NCI-H460 (cell line): ENCODE measurements at regions not wholly inside any gene's neighbourhood (a gene's known extent, or its start where the extent isn't known, plus 50 kb on each side); places are given as distances from the start of the nearest gene placed in this dataset.

Experiments used
- DNase-seq: peaks from one replicate; pipeline ENCODE4 v3.0.0-alpha.2; 2016; ENCODE audit warnings: low read depth; ENCODE audit errors: extremely low read depth

DNA sequence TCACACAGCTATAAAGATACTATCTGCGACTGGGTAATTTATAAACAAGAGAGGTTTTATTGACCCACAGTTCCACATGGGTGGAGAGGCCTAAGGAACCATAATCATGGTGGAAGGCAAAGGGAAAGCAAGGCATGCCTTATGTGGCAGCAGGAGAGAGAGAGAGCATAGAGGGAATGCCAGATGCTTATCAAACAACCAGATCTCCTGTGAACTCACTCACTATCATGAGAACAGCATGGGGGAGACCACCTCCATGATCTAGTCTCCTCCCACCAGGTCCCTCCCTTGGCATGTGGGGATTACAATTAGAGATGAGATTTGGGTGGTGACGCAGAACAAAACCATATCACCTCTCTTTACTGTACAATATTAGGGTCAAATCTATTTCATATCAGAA is 1101.6 kb upstream of the RAG2 start:
- no peak for DNase-seq

DNA sequence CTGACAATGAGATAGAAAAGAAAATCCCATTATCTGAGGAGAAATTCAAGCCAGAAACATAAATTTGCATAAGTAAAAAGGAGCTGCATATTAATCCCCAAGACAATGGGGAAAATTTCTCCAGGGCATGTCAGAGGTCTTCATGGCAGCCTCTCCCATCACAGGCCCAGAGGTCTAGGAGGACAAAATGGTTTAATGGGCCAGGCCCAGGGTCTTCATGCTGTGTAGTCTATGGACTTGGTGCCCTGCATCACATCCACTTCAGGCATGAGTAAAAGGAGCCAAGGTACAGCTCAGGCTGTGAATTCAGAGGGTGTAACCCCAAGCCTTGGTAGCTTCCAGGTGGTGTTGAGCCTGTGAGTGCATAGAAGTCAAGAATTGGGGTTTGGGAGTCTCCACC is 1097.2 kb upstream of the RAG2 start:
- no peak for DNase-seq

DNA sequence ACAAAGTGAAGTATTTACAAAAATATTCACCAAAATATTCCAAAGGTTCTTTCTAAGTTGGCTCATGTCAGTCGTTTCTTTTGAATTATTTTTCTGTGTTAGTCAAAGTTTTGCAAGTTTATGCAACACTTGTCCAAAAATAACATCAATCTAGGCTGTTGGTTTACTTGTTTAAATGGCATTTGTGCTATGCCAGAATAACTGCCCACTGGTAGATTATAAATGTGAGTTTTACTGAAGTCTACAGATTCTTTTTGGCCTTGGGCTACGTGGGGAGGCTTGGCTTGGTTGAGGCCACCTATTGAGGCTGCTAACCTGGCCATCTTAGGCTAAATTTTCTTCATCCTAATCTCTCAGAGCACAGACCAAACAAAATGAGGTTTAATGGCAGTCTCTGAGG is 1091.9 kb upstream of the RAG2 start:
- no peak for DNase-seq

DNA sequence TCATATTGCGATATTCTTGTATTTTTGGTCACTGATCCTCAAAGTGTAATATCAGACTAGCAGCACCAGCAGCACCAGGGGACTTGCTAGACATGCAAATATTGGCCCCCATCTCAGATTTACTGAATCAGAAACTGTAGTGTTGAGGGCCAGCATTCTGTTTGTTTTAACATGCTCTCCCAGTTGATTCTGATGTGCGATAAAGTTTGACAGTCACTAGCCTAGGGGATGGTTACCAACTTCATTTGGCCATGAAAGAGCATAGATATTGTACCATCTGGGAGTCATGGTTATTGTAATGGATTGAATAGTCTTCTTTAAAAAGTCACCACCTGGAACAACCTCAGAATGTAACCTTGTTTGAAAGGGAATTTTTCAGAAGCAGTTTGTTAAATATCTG is 1090.4 kb upstream of the RAG2 start:
- no peak for DNase-seq

DNA sequence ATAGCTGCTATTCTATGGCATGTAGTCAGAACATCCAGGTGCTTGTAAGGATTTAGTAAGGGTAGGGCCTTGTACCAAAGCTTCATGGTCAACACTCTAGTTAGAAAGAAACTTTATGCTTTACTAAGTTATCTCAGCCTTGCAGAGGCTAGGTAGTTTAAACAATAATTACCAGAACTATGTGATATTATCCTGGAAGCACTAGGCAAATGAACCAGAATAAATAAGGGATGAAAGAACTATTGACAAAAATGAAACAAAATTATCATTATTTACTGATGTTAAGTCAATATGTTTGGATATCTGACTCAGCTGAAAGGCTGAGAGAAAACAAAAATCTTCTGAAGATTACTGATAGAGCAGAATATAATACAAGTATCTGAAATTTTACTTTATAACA is 1089.1 kb upstream of the RAG2 start:
- no peak for DNase-seq

DNA sequence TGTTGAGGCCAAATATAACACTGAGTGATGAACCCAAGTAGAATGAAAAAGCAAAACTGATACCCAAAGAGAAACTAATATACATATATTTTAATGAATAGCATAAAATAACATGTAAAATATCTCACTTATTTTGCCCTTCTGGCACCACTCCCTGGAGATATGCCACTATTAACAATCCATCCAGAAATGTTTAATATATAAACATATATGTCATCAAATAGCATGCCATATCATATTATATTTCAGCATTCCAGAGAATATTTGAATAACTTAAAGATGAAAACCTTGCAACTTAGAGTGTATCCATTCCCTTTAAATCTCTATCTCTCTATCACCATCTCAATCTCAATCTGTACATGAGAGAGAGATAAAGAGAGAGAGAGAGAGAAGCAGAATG is 1073.3 kb upstream of the RAG2 start:
- DNase-seq: no peak

DNA sequence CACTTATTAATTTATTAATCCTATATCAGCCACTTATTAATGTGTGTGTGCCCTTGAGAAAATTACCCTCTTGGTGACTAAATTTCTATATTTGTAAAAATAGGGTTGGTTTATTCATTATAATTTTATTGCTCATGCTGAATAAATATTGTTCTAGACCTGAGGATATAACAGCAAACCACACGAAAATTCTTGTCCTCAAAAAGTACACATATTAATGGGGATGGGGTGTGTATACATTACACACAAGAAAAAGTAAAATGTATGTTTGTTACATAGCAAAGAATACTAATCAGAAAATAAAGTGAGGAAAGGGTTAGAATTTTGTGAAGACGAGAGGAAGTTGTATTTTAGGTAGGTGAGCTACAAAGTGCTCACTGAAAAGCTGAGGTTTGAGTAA is 1068.9 kb upstream of the RAG2 start:
- no peak for DNase-seq

DNA sequence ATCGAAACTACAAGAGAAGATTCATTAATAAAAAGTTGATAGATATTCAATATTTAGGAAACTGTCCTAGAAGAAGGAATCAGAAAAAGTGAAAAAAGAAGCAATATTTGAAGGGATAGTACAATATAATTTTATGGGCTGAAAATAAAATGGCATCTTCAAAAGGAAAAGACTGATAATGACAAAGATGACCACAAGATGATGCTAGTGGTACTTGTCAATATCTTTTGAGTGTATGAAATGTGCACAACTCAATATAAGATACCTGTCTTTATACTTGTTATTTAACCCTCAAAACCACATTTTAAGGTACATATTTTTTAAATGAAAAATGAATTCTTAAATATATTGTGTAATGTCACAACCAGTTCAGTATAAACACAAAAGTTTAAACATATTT is 1059.6 kb upstream of the RAG2 start:
- DNase-seq: no peak

DNA sequence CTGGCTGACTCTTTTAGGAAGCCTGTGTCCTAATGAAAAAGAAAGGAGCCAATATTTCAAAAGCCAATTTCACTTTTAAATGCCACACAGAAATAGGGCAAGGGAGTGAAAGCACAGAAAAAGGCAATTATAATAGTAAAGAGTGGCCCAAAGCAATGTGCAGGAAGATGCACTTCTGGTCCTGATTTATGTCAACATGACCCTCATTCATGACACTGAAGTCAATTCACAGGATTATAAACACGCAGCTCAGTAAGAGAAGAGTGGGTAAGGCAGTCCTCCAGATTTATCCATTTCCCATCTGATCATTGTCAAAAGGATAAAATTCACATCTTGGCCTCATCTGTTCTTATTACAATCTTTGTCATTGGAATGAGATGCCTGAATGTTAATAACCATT is 1049.7 kb upstream of the RAG2 start:
- no peak for DNase-seq

DNA sequence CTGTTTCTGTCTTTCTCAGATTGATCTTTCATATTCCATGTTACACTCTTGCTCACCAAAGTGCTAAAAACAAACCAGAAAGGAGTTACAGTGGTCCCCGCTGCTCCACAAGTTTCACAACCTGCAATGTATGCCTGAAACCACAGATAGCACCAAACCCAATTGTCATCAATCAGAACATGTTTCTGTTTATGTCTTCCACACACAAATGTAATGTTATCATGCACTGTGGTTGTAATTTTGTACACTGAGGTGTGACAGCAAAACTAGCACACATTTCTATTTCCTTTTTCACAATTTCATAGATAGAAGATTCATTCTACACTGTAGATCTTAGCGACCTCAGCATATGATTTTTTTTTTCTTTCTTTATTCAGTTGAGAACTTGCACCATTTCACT is 1045.9 kb upstream of the RAG2 start:
- no peak for DNase-seq

DNA sequence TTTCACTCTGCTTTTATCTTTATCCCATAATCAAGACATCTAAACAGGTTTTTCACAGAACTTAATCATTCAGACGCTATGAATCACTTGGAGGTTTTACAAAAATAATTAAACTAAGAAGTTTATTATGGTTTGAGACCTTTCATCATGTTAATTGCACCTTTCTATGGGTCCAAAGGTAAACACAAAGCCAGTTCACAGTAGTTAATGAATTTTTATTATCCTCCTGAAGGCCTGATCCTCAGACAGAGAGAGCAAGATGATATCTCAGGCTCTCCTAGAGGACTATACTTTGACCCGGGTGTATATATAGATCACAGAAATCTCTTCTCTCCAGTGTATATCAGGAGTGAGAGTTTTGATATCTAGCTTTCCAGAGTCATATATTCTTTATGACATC is 1044.3 kb upstream of the RAG2 start:
- DNase-seq: no peak

DNA sequence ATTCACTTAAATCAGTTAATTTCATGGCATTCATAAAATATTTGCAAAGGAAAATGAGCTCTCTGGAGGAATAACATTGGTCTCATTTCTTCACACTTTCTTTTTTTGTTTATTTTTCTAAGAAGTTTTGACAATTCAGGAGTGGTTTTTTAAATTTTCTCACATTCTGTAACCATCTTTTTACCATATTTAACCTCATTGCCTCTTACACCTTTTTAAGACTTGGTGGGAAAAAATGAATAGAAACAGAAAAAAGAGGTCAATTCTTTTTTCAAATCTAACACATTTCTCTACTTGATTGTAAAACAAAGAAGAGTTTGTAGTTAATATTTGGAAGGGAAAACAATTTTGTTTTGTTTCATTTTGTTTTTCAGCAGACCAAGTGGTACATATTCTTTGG is 1034.7 kb upstream of the RAG2 start:
- DNase-seq: no peak

DNA sequence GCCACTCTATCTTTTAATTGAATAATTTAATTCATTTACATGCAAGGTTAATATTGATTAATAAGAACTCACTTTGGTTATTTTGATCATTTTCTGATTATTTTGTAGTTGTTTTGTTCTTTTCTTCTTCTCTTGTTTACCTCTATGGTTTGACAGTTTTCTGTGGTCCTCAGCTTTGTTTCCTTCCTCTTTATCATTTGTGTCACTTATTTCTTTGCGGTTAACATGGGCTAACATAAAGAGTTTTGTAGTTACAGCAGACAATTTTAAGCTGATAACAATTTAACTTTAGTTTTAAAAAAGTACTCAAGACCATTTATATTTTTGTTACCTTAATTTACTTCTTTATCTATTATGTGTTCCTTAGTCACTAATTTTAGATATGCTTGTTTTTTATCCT is 1032.8 kb upstream of the RAG2 start:
- no peak for DNase-seq

DNA sequence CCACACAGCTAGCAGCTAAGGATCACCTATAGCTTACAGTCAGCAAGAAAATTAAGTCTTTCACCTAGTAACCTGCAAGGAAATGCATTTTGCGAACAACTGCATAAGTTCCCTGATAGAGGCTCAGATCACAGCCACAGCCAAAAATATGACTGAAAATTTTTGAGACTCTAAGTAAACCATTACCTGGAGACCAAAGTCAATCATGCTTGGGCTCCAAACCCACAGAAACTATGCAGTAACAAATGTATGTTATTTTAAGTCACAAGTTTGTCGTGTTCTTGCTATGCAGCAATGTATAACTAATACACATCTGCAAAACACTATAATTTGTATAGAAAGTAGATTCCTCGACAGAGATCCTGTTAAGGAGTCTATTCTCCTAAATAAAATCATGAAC is 1025.7 kb upstream of the RAG2 start:
- DNase-seq: no peak

DNA sequence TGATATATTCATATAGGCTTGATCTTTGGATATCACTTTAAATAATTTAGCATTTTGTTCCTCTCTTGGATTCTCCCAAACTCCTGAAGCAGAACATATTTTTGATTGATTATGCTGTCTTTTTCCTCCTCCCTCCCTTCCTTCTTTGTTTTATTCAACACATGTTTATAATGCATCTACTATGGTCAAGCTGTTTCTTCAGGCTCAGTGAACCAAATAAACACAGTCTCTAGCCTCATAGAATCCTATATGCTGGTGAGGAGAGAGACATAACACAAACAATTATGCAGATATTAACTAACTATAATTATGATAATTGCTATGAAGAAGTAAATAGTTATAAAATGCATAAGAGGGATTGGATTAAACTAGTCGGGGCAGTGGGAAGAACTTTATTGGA is 1023.6 kb upstream of the RAG2 start:
- DNase-seq: no peak

DNA sequence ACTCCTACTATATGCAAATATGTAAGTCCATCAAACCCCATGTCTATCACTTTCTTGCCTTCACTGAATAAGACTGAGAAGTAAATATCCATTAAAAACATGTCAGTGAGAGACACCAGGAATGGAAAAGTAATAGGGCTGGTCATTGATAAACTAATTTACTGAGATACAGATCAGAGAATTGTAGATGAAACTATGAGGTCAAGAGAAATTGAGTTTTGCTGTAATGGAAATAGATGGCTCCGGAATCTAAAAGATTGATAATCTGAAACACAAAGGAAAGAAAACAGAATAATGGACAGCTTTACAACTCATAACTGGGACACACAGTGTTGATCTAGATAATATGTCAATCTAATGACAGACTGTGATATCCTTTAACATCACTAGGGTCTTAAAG is 1018.3 kb upstream of the RAG2 start:
- DNase-seq: no peak

DNA sequence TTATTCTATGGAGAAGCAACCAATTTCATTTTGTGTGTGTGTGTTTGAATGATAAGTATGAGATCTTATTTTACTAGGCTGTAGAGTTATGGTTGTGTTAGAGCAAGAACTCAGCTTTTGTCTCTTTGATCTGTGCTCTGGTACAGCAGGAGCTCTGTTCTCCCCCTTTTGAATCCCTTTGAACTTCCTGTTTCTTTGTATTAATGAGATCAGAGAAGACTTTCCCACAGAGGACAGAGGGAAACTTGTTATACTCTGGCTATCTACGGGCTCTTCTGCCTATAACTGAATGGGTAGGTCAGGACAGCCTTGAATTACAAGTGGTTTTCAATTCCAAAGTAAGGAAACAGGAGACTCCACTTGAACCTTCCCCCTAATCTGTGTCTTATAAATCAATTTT is 1015.0 kb upstream of the RAG2 start:
- DNase-seq: no peak

DNA sequence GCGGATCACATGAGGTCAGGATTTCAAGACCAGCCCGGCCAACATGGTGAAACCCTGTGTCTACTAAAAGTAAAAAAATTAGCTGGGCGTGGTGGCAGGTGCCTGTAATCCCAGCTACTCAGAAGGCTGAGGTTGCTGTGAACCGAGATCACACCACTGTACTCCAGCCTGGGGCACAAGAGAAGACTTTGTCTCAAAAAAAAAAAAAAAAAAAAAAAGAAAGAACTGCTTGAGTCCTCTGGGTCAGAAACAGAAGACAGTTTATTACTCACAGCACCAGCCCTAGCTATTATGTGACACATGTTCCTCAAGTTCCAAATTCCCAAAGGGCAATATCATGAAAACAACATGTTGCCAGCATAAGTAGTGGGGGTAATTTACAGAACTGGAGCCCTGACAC is 1014.1 kb upstream of the RAG2 start:
- DNase-seq: no peak

DNA sequence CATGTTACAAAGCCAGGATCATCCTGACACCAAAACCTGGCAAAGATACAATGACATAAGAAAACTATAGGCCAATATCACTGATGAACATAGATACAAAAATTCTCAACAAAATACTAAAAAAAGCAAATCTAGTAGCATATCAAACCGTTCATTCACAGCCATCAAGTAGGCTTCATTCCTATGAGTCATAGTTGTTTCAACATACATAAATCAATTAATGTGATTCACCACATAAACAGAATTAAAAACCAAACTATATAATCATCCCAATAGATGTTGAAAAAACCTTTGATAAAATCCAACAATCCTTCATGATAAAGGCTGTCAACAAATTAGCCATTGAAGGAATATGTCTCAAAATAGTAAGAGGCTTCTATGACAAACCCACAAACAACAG is 1007.2 kb upstream of the RAG2 start:
- DNase-seq: no peak

DNA sequence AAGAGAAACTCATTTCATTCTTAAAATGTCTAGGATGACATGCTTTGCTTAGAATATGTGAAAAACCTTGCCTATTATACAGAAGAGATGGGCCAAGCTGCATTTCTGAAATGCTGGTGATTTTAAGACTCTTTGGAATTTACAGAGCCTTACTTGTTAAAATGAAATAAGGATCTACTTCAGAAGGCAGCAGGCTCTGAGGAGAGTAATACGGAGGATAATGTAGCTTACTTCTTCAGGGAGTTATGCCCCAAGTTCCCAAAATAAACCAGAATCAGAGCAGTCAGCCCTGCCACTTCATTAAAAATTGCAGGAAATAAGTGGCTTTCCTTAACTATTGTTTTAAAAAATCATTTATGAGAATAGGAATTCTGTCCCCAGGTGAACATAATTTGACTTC is 1000.3 kb upstream of the RAG2 start:
- DNase-seq: no peak

DNA sequence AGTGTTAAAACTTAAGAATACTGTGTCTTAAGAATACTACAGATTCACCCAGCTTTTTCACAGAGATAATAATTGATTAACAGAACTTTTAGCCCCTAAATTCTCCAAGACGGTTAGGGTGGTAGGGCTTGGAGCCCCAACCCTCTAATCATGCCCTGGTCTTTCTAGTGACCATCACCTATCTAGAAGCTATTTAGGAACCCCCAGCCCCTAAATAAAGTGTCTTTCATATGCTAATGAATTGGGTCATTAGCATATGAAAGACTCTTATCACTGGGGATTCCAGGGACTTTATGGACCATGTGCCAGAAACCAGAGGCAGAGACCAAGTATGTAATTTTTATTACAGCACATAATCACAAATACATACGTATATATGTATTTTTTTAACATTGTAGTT is 999.7 kb upstream of the RAG2 start:
- DNase-seq: no peak

DNA sequence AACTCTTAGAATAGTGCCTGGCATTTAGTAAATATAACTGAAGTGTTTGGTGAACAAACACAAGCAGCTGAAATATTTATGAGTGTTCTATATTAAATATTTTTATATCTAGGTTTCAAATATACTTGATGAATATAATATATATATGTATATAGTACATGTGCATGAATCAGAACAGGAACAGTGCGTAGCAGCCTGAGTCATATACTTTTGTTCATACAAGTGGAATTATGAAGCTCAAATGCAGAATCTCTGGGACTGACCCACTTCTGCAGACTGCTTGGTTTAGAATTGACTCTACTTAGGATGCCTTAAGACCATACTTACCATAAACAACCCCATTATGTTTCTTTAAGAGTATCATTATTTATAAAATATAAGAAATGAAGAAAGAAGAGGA is 997.8 kb upstream of the RAG2 start:
- no peak for DNase-seq

DNA sequence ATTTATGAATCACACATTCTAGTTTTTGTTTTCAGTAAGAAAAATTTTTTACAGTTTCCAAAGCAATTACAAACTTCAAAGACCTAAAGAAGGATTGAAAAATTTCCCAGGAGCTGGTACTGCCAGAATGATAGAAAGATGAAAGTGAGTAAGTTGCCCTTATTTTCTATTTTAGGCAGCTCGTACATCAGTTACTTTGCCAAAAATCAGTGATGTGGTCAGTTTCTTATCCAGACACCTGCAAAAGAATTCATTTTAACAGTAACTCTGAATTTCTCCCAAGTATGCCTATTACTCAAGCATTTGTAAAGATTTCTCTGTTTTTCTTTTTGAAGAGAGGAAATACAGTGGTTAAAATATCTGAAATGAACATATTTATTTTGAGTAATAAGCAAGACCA is 976.3 kb upstream of the RAG2 start:
- no peak for DNase-seq

DNA sequence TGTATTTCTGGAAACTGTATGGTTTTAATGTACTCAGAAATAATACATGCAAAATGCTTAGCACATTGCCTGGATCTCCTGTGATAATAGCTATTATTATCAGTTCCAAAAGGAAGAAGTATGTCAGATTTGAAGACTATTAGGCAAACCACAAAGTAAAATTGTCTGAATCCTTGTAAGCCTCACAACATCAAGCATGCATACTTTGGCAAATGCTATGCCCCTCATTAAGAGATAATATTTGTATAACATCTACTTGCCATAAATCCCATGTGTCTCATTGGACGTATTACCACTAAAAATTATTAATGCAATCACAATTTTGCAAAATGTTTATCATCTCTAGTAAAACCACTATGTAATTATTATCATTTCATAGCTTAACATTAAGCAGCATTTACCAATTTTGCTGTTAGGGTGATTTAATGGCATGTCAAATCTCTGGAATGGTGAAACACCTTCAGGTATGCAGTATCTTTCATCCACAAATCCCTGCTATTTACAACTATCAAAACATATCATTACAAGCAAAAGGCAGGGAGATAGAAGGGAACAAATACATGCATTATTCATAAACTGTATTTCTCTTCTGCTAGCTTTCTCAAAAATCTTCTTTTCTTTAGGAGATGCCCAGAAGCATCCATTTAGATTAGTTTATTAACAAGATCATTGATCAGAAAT is 974.6 kb upstream of the RAG2 start:
- DNase-seq: no peak
